Lower leg skin (tissue), 3 donors: ENCODE measurements at regions not wholly inside any gene's neighbourhood (a gene's known extent, or its start where the extent isn't known, plus 50 kb on each side); places are given as distances from the start of the nearest gene placed in this dataset.

ENCODE experiments used
- CTCF ChIP-seq, 3 donors: fragments of 450-650 bp; IDR thresholded peaks; one replicate each; pipeline ENCODE4 v1.5.1; 2016; ENCODE audit warnings: antibody characterized with exemption in 3 of 3, mild to moderate bottlenecking in 3 of 3, moderate library complexity in 2 of 3
- POLR2A ChIP-seq, 2 donors: fragments of 450-650 bp; IDR thresholded peaks; one replicate each; pipeline ENCODE4 v1.6.1; 2016 to 2017; ENCODE audit warnings: antibody characterized with exemption in 2 of 2, mild to moderate bottlenecking in 1 of 2, moderate library complexity in 1 of 2

- TF ChIP-seq CTCF (IDR thresholded peaks at IDR 0.05): no peak
- TF ChIP-seq POLR2A (IDR thresholded peaks at IDR 0.05): no peak
Measured at GRCh38 chr5:100131161-100131560, 404.0 kb upstream of the FAM174A start.
